Caco-2 (cell line): ENCODE measurements at regions not wholly inside any gene's neighbourhood (a gene's known extent, or its start where the extent isn't known, plus 50 kb on each side); places are given as distances from the start of the nearest gene placed in this dataset.

Experiments used
- BruUV-seq: library from RNA; stranded (reverse); fragments of 400-500 nt; replicated peaks from 2 replicates; lab custom pipeline; 2021; lab: Mats Ljungman, UMichigan
- CTCF ChIA-PET: fragments of 300-600 bp; sonication (Branson Sonifier 250); formaldehyde crosslinking; loops from one replicate; lab custom pipeline; 2022; ENCODE audit warnings: antibody characterized with exemption; lab: Charles Lee
- POLR2A ChIA-PET: fragments of 300-600 bp; sonication (Branson Sonifier 250); formaldehyde crosslinking; loops from one replicate; lab custom pipeline; 2022; ENCODE audit warnings: antibody characterized with exemption; lab: Charles Lee
- DNase-seq, 2 experiments: peaks; one replicate each; pipeline versions ENCODE4 v3.0.0 to v3.0.0-alpha.2; 2020 to 2022
- H3K27me3 ChIP-seq: replicated peaks from 2 replicates; pipeline ENCODE4 v1.6.0; 2011; ENCODE audit warnings: low read length; ENCODE audit not compliant: control insufficient read depth, insufficient read depth
- H3K36me3 ChIP-seq: 2 replicates; pipeline ENCODE4 v1.5.1; 2011; ENCODE audit warnings: low read length; ENCODE audit not compliant: control insufficient read depth, insufficient read depth
- H3K4me1 ChIP-seq: fragments of 250-450 bp; sonication (Bioruptor Pico); 2 replicates; pipeline ENCODE4 v1.5.1; 2020; ENCODE audit warnings: mild to moderate bottlenecking
- H3K4me3 ChIP-seq: 2 replicates; pipeline ENCODE4 v1.5.1; 2011; ENCODE audit warnings: low read depth, mild to moderate bottlenecking, control low read depth, low read length
- H3K9me3 ChIP-seq: fragments of 250-450 bp; sonication (Bioruptor Pico); 2 replicates; pipeline ENCODE4 v1.5.1; 2020; ENCODE audit warnings: mild to moderate bottlenecking, moderate library complexity
- H3K27ac Mint-ChIP-seq: one replicate; pipeline ENCODE4 v1.8.0; 2022; ENCODE audit warnings: mixed read lengths; ENCODE audit not compliant: unreplicated experiment
- H3K27me3 Mint-ChIP-seq: one replicate; pipeline ENCODE4 v1.8.0; 2022; ENCODE audit warnings: mixed read lengths; ENCODE audit not compliant: insufficient read depth, unreplicated experiment
- H3K36me3 Mint-ChIP-seq: one replicate; pipeline ENCODE4 v1.8.0; 2022; ENCODE audit warnings: mild to moderate bottlenecking, mixed read lengths; ENCODE audit not compliant: insufficient read depth, unreplicated experiment
- H3K4me1 Mint-ChIP-seq: one replicate; pipeline ENCODE4 v1.8.0; 2022; ENCODE audit warnings: low read depth, mixed read lengths; ENCODE audit not compliant: unreplicated experiment
- H3K4me3 Mint-ChIP-seq: one replicate; pipeline ENCODE4 v1.8.0; 2022; ENCODE audit warnings: mild to moderate bottlenecking, moderate library complexity, mixed read lengths; ENCODE audit not compliant: unreplicated experiment
- H3K9me3 Mint-ChIP-seq: one replicate; pipeline ENCODE4 v1.8.0; 2022; ENCODE audit warnings: mixed read lengths; ENCODE audit not compliant: unreplicated experiment
- intact Hi-C: fragments of 100-400 bp; cut with micrococcal nuclease; formaldehyde crosslinking; loops from one replicate; pipeline ENCODE4 v1.10.0; 2022; ENCODE audit not compliant: unreplicated experiment
- TF ChIP-seq, protein P1 (sequence below), 2 experiments: fragments of 200-600 bp in 1 of 2; IDR thresholded peaks; 1 replicate in 1 of 2; 2 replicates in 1 of 2; pipeline versions ENCODE4 v1.5.1 to v1.8.0; 2011 to 2022; ENCODE audit warnings: antibody characterized with exemption in 1 of 2, control low read depth in 1 of 2, inconsistent platforms in 1 of 2, low read depth in 1 of 2, low read length in 1 of 2, mild to moderate bottlenecking in 1 of 2, moderate library complexity in 1 of 2; ENCODE audit not compliant: insufficient read depth in 1 of 2, severe bottlenecking in 1 of 2, unreplicated experiment in 1 of 2

GRCh38 chr14:95014036-95014435 is 143.3 kb downstream of the DICER1 start:
- no peaks in the 10 kb centered on the region for H3K4me1 Mint-ChIP-seq
- POLR2A ChIA-PET: no interaction called here
- no peak for DNase-seq
- H3K27ac Mint-ChIP-seq: no peak overlapping the region
- Histone ChIP-seq H3K27me3 (no peaks in the 10 kb centered on the region), H3K9me3 (no peaks in the 10 kb centered on the region), H3K4me3 (no peak overlapping the region), H3K4me1 (no peaks in the 10 kb centered on the region), H3K36me3 (no peaks in the 10 kb centered on the region)
- H3K36me3 Mint-ChIP-seq: no peaks in the 10 kb centered on the region
- intact Hi-C loops: no loop called here
- H3K9me3 Mint-ChIP-seq: no peaks in the 10 kb centered on the region
- no TSS peak for BruUV-seq
- no peak overlapping the region for H3K4me3 Mint-ChIP-seq
- H3K27me3 Mint-ChIP-seq: peaks cover 20% of the 10 kb centered on the region
- CTCF ChIA-PET: no interaction called here
- TF ChIP-seq, protein P1, sequence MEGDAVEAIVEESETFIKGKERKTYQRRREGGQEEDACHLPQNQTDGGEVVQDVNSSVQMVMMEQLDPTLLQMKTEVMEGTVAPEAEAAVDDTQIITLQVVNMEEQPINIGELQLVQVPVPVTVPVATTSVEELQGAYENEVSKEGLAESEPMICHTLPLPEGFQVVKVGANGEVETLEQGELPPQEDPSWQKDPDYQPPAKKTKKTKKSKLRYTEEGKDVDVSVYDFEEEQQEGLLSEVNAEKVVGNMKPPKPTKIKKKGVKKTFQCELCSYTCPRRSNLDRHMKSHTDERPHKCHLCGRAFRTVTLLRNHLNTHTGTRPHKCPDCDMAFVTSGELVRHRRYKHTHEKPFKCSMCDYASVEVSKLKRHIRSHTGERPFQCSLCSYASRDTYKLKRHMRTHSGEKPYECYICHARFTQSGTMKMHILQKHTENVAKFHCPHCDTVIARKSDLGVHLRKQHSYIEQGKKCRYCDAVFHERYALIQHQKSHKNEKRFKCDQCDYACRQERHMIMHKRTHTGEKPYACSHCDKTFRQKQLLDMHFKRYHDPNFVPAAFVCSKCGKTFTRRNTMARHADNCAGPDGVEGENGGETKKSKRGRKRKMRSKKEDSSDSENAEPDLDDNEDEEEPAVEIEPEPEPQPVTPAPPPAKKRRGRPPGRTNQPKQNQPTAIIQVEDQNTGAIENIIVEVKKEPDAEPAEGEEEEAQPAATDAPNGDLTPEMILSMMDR (IDR thresholded peaks at IDR 0.05; ENCODE audit: insufficient read depth in 1 of 2, low read depth in 1 of 2, low read length in 1 of 2, severe bottlenecking in 1 of 2, unreplicated experiment in 1 of 2): no peak

- CTCF ChIA-PET: no interaction called here
- Mint-ChIP-seq H3K27ac (no peak overlapping the region), H3K36me3 (no peaks in the 10 kb centered on the region), H3K9me3 (no peaks in the 10 kb centered on the region), H3K27me3 (peaks cover 29% of the 10 kb centered on the region), H3K4me1 (no peaks in the 10 kb centered on the region), H3K4me3 (no peak overlapping the region)
- no peak overlapping the region for H3K4me3 ChIP-seq
- TF ChIP-seq, protein P1 (IDR thresholded peaks at IDR 0.05; ENCODE audit: insufficient read depth in 1 of 2, low read depth in 1 of 2, low read length in 1 of 2, severe bottlenecking in 1 of 2, unreplicated experiment in 1 of 2): no peak
- no peaks in the 10 kb centered on the region for H3K36me3 ChIP-seq
- no peaks in the 10 kb centered on the region for H3K4me1 ChIP-seq
- BruUV-seq: no TSS peak
- POLR2A ChIA-PET: no interaction called here
- DNase-seq: no peak
- no peaks in the 10 kb centered on the region for H3K9me3 ChIP-seq
- intact Hi-C loops: no loop called here
- no peaks in the 10 kb centered on the region for H3K27me3 ChIP-seq
These were observed 145.8 kb downstream of the DICER1 start for GRCh38 chr14:95011445-95012006.

- Histone ChIP-seq H3K27me3 (no peaks in the 10 kb centered on the region), H3K36me3 (no peaks in the 10 kb centered on the region), H3K4me3 (no peak overlapping the region), H3K9me3 (no peaks in the 10 kb centered on the region), H3K4me1 (no peaks in the 10 kb centered on the region)
- no peak overlapping the region for H3K27ac Mint-ChIP-seq
- no TSS peak for BruUV-seq
- TF ChIP-seq, protein P1 (IDR thresholded peaks at IDR 0.05; ENCODE audit: insufficient read depth in 1 of 2, low read depth in 1 of 2, low read length in 1 of 2, severe bottlenecking in 1 of 2, unreplicated experiment in 1 of 2): no peak
- CTCF ChIA-PET: no interaction called here
- POLR2A ChIA-PET: no interaction called here
- no peaks in the 10 kb centered on the region for H3K9me3 Mint-ChIP-seq
- no peak overlapping the region for H3K4me3 Mint-ChIP-seq
- H3K36me3 Mint-ChIP-seq: no peaks in the 10 kb centered on the region
- peaks cover 42% of the 10 kb centered on the region for H3K27me3 Mint-ChIP-seq
- no peaks in the 10 kb centered on the region for H3K4me1 Mint-ChIP-seq
- intact Hi-C loops: no loop called here
- no peak for DNase-seq
These were observed 148.7 kb downstream of the DICER1 start for GRCh38 chr14:95008445-95009217.
